Naive thymus-derived CD8-positive, alpha-beta T cell (primary cell): ENCODE measurements at regions not wholly inside any gene's neighbourhood (a gene's known extent, or its start where the extent isn't known, plus 50 kb on each side); places are given as distances from the start of the nearest gene placed in this dataset.

Source experiments
- ATAC-seq, 2 donors: fragments of 150-1000 bp; cut with Tn5 transposase in 1 of 2; sonication (Bioruptor Pico), chemical (Tn5 transposase) in 1 of 2; 1 replicate in 1 of 2; 2 replicates in 1 of 2; pipeline ENCODE4 v1.10.0; 2021; ENCODE audit warnings: mild to moderate bottlenecking in 2 of 2, moderate library complexity in 2 of 2
- POLR2A ChIA-PET: fragments of 350-600 bp; sonication (Branson Sonifier 250); formaldehyde crosslinking; loops from one replicate; lab custom pipeline; 2021; ENCODE audit warnings: antibody characterized with exemption; lab: Charles Lee
- DNase-seq, 10 donors: peaks; one replicate each; pipeline versions ENCODE4 v3.0.0 to v3.0.0-alpha.2; 2020 to 2022
- H3K27ac Mint-ChIP-seq, 10 donors: one replicate each; pipeline ENCODE4 v1.8.0; 2020 to 2022; ENCODE audit warnings: mild to moderate bottlenecking in 10 of 10, mixed read lengths in 10 of 10, moderate library complexity in 4 of 10, inconsistent platforms in 1 of 10
- H3K27me3 Mint-ChIP-seq, 5 donors: one replicate each; pipeline ENCODE4 v1.8.0; 2021 to 2022; ENCODE audit warnings: mixed read lengths in 5 of 5
- H3K36me3 Mint-ChIP-seq, 3 donors: one replicate each; pipeline ENCODE4 v1.8.0; 2020 to 2022; ENCODE audit warnings: mixed read lengths in 3 of 3, mild to moderate bottlenecking in 2 of 3, inconsistent platforms in 1 of 3
- H3K4me1 Mint-ChIP-seq, 4 donors: one replicate each; pipeline ENCODE4 v1.8.0; 2021 to 2022; ENCODE audit warnings: mixed read lengths in 4 of 4
- H3K4me3 Mint-ChIP-seq, 10 donors: one replicate each; pipeline ENCODE4 v1.8.0; 2020 to 2022; ENCODE audit warnings: mild to moderate bottlenecking in 10 of 10, mixed read lengths in 10 of 10, moderate library complexity in 6 of 10, inconsistent platforms in 1 of 10
- H3K9me3 Mint-ChIP-seq, 9 donors: one replicate each; pipeline ENCODE4 v1.8.0; 2020 to 2022; ENCODE audit warnings: mixed read lengths in 9 of 9, mild to moderate bottlenecking in 3 of 9, inconsistent platforms in 1 of 9, moderate library complexity in 1 of 9

DNA sequence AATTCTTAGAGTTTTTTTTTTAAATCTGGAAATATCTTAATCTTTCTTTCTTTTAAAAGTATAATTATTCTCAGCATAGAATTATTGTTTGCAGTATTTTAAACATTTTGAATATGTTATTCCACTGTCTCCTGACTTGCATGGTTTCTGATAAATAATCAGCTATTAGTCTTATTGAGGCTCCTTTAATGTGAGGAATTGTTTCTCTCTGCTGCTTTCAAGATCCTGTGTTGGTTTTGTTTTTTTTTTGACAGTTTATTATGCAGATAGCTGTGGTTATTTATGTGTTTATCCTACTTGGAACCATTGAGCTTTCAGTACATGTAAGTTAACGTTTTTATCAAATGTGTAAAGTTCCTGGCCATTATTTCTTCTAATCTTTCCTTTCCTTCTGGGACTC lies 477.9 kb upstream of the HTR2A start:
- POLR2A ChIA-PET, result no interaction called here
- Mint-ChIP-seq H3K36me3 (peaks cover 0 to 5% (median 0%) of the 10 kb centered on the region in 3 donors), H3K27me3 (no peaks in the 10 kb centered on the region), H3K4me3 (no peak overlapping the region), H3K27ac (no peak overlapping the region), H3K9me3 (peaks cover 3 to 23% (median 8%) of the 10 kb centered on the region in 9 donors), H3K4me1 (peaks cover 0 to 1% (median 0%) of the 10 kb centered on the region in 4 donors)
- ATAC-seq (no peak), DNase-seq (no peak)

DNA sequence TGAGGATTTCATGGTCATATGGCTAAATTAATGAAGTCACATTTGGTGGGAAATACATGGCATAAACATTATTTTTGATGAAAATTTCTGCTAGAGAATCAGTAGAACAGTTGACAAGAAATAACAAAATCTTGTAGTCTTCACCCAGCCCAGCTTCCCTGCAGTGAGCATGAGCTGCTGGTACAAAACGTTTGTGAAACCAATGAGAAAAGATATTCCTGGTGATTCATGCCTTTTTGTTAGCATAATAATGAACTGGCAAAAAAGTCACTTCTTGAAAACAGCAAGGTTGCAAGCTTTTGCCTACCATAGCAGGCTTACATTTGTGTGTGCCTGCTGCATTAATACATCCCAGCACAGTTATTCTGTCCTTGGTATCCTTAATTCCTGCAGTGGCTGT lies 475.9 kb upstream of the HTR2A start:
- Mint-ChIP-seq H3K36me3 (peaks cover 0 to 17% (median 0%) of the 10 kb centered on the region in 3 donors), H3K4me3 (no peak overlapping the region), H3K27ac (no peak overlapping the region), H3K9me3 (peaks cover 11 to 34% (median 16%) of the 10 kb centered on the region in 9 donors), H3K27me3 (peaks cover 0 to 2% (median 0%) of the 10 kb centered on the region in 5 donors), H3K4me1 (peaks cover 0 to 1% (median 0%) of the 10 kb centered on the region in 4 donors)
- ATAC-seq, result no peak
- POLR2A ChIA-PET, result no interaction called here
- DNase-seq, result no peak

- no peaks in the 10 kb centered on the region for H3K27me3 Mint-ChIP-seq
- peaks cover 0 to 14% (median 6%) of the 10 kb centered on the region in 9 donors for H3K9me3 Mint-ChIP-seq
- no peak overlapping the region for H3K27ac Mint-ChIP-seq
- H3K4me3 Mint-ChIP-seq, result no peak overlapping the region
- POLR2A ChIA-PET, result no interaction called here
- no peaks in the 10 kb centered on the region for H3K36me3 Mint-ChIP-seq
- no peaks in the 10 kb centered on the region for H3K4me1 Mint-ChIP-seq
- no peak for ATAC-seq
- no peak for DNase-seq
These were observed 454.9 kb upstream of the HTR2A start for GRCh38 chr13:47351798-47352197.

GRCh38 chr13:47350334-47351124 lies 453.7 kb upstream of the HTR2A start:
- POLR2A ChIA-PET, result no interaction called here
- Mint-ChIP-seq H3K36me3 (no peaks in the 10 kb centered on the region), H3K4me3 (no peak overlapping the region), H3K27ac (no peak overlapping the region), H3K9me3 (peaks cover 0 to 10% (median 2%) of the 10 kb centered on the region in 9 donors), H3K27me3 (no peaks in the 10 kb centered on the region), H3K4me1 (no peaks in the 10 kb centered on the region)
- DNase-seq (no peak), ATAC-seq (no peak)

- ATAC-seq (no peak), DNase-seq (no peak)
- POLR2A ChIA-PET, result no interaction called here
- no peaks in the 10 kb centered on the region for H3K27me3 Mint-ChIP-seq
- H3K36me3 Mint-ChIP-seq, result no peaks in the 10 kb centered on the region
- H3K9me3 Mint-ChIP-seq, result peaks cover 0 to 14% (median 4%) of the 10 kb centered on the region in 9 donors
- H3K27ac Mint-ChIP-seq, result no peak overlapping the region
- no peaks in the 10 kb centered on the region for H3K4me1 Mint-ChIP-seq
- H3K4me3 Mint-ChIP-seq, result no peak overlapping the region
These were observed 452.4 kb upstream of the HTR2A start for GRCh38 chr13:47349211-47349610.

DNA sequence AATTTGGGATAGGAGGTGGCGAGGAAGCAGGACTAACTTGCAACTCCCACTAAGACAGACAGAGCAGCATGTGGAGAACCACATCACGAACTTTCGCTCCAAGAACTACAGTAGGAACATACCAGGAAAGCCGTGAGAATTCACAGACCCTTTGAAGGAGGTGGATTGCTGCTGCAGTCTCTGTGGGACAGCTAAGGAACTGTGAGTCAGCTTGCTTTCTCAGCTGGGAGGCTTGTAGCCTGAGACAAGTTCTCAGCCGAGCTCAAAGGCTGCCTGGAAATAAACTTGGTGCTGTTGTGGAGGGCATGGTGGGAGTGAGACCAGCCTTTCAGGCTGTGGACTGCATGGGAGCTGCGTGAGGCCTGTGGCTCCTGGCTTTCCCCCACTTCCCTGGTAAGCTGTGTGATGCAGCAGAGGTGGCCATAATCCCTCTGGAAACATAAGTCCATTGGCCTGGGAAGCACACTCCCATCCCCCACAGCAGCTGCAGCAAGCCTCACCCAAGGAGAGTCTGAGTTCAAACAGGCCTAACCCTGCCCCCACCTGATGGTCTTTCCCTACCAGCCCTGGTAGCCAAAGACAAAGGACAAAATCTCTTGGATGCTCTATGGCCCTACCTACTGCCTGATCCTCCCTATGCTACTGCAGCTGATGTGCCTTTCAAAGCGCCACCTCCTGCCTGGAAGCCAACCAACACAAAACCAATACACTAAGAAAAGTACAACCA lies 441.1 kb upstream of the HTR2A start:
- POLR2A ChIA-PET, result no interaction called here
- no peak overlapping the region for H3K4me3 Mint-ChIP-seq
- H3K27me3 Mint-ChIP-seq, result peaks cover 0 to 8% (median 2%) of the 10 kb centered on the region in 5 donors
- ATAC-seq (no peak), DNase-seq (no peak)
- no peaks in the 10 kb centered on the region for H3K36me3 Mint-ChIP-seq
- peaks cover 9 to 30% (median 16%) of the 10 kb centered on the region in 9 donors for H3K9me3 Mint-ChIP-seq
- no peaks in the 10 kb centered on the region for H3K4me1 Mint-ChIP-seq
- no peak overlapping the region for H3K27ac Mint-ChIP-seq

DNA sequence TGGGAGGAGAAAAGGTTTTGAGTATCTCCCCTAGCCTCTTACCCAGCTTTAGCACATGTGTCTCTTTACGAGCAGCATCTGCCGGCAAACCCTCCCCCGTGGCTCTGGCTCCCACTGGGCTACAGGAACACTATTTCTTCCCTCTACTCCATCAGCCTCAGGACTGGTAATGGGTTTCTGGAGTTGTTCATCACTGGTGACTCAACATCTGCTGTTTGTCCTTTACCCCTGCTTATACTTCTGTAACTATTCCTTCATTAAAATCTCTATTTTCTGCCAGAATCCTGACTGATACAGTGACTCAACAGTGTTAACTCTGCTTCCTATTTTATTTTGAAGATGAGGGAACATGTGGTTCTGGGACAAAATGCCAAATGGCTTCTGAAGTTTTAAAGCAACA lies 437.3 kb upstream of the HTR2A start:
- DNase-seq (no peak), ATAC-seq (no peak)
- peaks cover 0 to 8% (median 2%) of the 10 kb centered on the region in 5 donors for H3K27me3 Mint-ChIP-seq
- no peaks in the 10 kb centered on the region for H3K4me1 Mint-ChIP-seq
- POLR2A ChIA-PET, result no interaction called here
- H3K36me3 Mint-ChIP-seq, result no peaks in the 10 kb centered on the region
- H3K27ac Mint-ChIP-seq, result no peak overlapping the region
- H3K4me3 Mint-ChIP-seq, result no peak overlapping the region
- H3K9me3 Mint-ChIP-seq, result peaks cover 0 to 11% (median 4%) of the 10 kb centered on the region in 9 donors

DNA sequence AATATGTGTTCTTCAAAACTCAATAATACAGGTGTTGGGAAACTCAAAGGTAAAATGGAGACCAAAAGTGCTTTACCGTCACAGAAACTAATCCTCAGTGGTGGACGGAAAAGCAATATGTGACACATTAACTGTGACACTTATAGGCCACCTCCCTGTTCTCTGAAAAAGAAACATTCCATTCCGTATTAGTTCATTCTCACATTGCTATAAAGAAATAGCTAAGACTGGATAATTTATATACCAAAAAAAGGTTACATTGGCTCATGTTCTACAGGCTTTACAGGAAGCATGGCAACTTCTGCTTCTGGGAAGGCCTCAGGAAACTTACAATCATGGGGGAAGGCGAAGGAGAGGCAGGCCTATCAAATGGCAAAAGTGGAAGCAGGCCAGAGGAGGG lies 435.3 kb upstream of the HTR2A start:
- peaks cover 0 to 11% (median 2%) of the 10 kb centered on the region in 9 donors for H3K9me3 Mint-ChIP-seq
- POLR2A ChIA-PET, result no interaction called here
- no peak for DNase-seq
- H3K4me3 Mint-ChIP-seq, result no peak overlapping the region
- ATAC-seq, result no peak
- no peak overlapping the region for H3K27ac Mint-ChIP-seq
- H3K4me1 Mint-ChIP-seq, result no peaks in the 10 kb centered on the region
- peaks cover 0 to 8% (median 2%) of the 10 kb centered on the region in 5 donors for H3K27me3 Mint-ChIP-seq
- no peaks in the 10 kb centered on the region for H3K36me3 Mint-ChIP-seq

DNA sequence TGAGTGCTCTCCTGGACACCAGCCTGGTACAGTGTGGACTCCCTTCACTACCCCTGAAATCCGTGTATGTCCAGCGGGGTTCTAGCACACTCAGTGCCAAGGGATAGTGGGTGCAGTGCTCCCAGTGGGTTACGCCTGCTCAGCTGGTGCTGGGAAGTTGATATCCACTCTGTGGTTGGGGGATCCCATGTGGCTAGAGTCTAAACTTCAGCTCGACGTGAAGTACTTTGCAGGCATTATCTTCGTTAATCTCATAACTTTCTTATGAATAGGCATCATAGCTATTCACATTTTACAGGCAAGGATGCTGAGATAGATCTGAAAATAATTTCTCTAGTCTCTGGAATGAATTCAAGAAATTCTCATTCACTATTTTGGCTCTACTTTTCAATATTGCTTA lies 433.2 kb upstream of the HTR2A start:
- POLR2A ChIA-PET, result no interaction called here
- Mint-ChIP-seq H3K9me3 (peaks cover 0 to 12% (median 2%) of the 10 kb centered on the region in 9 donors), H3K36me3 (no peaks in the 10 kb centered on the region), H3K4me3 (no peak overlapping the region), H3K4me1 (no peaks in the 10 kb centered on the region), H3K27me3 (peaks cover 0 to 4% (median 0%) of the 10 kb centered on the region in 5 donors), H3K27ac (no peak overlapping the region)
- ATAC-seq (no peak), DNase-seq (no peak)

DNA sequence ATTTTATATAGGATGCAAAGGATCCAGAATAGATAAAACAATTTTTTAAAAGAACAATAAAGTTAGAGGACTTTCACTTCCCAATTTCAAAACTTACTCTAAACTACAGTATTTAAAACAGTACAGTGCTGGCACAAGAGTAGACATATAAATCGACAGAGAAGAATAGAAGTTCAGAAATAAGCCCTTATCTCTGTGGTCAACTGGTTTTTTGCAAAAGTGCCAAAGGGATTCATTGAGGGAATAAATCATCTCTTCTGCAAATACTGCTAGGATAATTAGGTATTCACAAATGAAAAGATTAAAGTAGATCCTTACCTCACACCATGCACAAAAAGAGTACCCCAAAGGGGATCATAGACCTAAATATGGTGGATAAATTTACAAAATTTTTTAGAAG lies 431.0 kb upstream of the HTR2A start:
- H3K27ac Mint-ChIP-seq, result no peak overlapping the region

GRCh38 chr13:47326061-47326460 lies 429.2 kb upstream of the HTR2A start:
- POLR2A ChIA-PET, result no interaction called here
- peaks cover 0 to 11% (median 0%) of the 10 kb centered on the region in 9 donors for H3K9me3 Mint-ChIP-seq
- DNase-seq, result no peak
- no peak overlapping the region for H3K27ac Mint-ChIP-seq
- H3K36me3 Mint-ChIP-seq, result no peaks in the 10 kb centered on the region
- no peaks in the 10 kb centered on the region for H3K4me1 Mint-ChIP-seq
- ATAC-seq, result no peak
- H3K27me3 Mint-ChIP-seq, result peaks cover 0 to 5% (median 0%) of the 10 kb centered on the region in 5 donors
- H3K4me3 Mint-ChIP-seq, result no peak overlapping the region

More for the DNA sequence above, 431.0 kb upstream of the HTR2A start:
- POLR2A ChIA-PET, result no interaction called here
- Mint-ChIP-seq H3K36me3 (no peaks in the 10 kb centered on the region), H3K27me3 (peaks cover 0 to 5% (median 0%) of the 10 kb centered on the region in 5 donors), H3K9me3 (peaks cover 0 to 11% (median 0%) of the 10 kb centered on the region in 9 donors), H3K4me3 (no peak overlapping the region), H3K4me1 (no peaks in the 10 kb centered on the region)
- DNase-seq (no peak), ATAC-seq (no peak)

GRCh38 chr13:47317356-47317755 lies 420.5 kb upstream of the HTR2A start:
- H3K9me3 Mint-ChIP-seq, result peaks cover 0 to 6% (median 0%) of the 10 kb centered on the region in 9 donors
- H3K27ac Mint-ChIP-seq, result no peak overlapping the region
- H3K4me3 Mint-ChIP-seq, result no peak overlapping the region
- no peaks in the 10 kb centered on the region for H3K27me3 Mint-ChIP-seq
- POLR2A ChIA-PET, result no interaction called here
- DNase-seq (no peak), ATAC-seq (no peak)
- H3K4me1 Mint-ChIP-seq, result no peaks in the 10 kb centered on the region
- H3K36me3 Mint-ChIP-seq, result no peaks in the 10 kb centered on the region

DNA sequence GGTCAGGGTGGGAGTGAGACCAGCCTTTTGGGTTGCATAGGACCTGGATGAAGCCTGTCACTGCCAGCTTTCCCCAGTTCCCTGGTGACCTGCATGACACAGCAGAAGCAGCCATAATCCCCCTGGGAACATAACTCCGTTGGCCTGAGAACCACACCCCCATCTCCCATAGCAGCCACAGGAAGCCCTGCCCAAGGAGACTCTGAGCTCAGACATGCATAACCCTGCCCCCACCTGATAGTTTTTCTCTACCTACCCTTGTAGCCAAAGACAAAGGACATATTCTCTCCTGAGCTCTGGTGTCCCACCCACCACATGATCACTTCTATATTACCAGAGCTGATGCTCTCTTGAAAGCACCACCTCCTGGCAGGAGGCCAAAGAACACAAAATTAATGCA lies 413.5 kb upstream of the HTR2A start:
- DNase-seq (no peak), ATAC-seq (no peak)
- Mint-ChIP-seq H3K27ac (no peak overlapping the region), H3K36me3 (peaks cover 0 to 13% (median 0%) of the 10 kb centered on the region in 3 donors), H3K4me3 (no peak overlapping the region), H3K9me3 (peaks cover 0 to 42% (median 13%) of the 10 kb centered on the region in 9 donors), H3K4me1 (no peaks in the 10 kb centered on the region), H3K27me3 (peaks cover 0 to 14% (median 0%) of the 10 kb centered on the region in 5 donors)
- POLR2A ChIA-PET, result no interaction called here
